HepG2 (cell line): ENCODE measurements at regions not wholly inside any gene's neighbourhood (a gene's known extent, or its start where the extent isn't known, plus 50 kb on each side); places are given as distances from the start of the nearest gene placed in this dataset.

Source experiments
- CEBPG ChIP-seq: IDR thresholded peaks from 2 replicates; pipeline ENCODE4 v1.6.1; 2016
- ELF4 ChIP-seq: sonication (generic); formaldehyde crosslinking; IDR thresholded peaks from 2 replicates; pipeline ENCODE4 v1.5.0; 2020; ENCODE audit warnings: missing genetic modification reagents, mild to moderate bottlenecking, moderate library complexity, borderline replicate concordance
- PHF8 ChIP-seq: sonication (generic); formaldehyde crosslinking; IDR thresholded peaks from 2 replicates; pipeline ENCODE4 v1.5.0; 2020; ENCODE audit warnings: missing genetic modification reagents
- RARA ChIP-seq: IDR thresholded peaks from 2 replicates; pipeline ENCODE4 v1.6.1; 2016; ENCODE audit warnings: missing genetic modification reagents, missing compliant biosample characterization
- SRSF4 ChIP-seq: fragments of 200-400 bp; formaldehyde crosslinking; IDR thresholded peaks from one replicate; pipeline ENCODE4 v1.6.1; 2018; ENCODE audit warnings: mild to moderate bottlenecking, low read depth, low read length, moderate library complexity; ENCODE audit not compliant: poor library complexity, severe bottlenecking
- TAF1 ChIP-seq: sonication (generic); formaldehyde crosslinking; IDR thresholded peaks from 2 replicates; pipeline ENCODE4 v1.4.0; 2020; ENCODE audit warnings: missing genetic modification reagents
- U2AF2 ChIP-seq: fragments of 200-400 bp; formaldehyde crosslinking; IDR thresholded peaks from 2 replicates; pipeline ENCODE4 v1.6.1; 2017; ENCODE audit warnings: low read depth, mild to moderate bottlenecking, low read length
- ZNF17 ChIP-seq: sonication (generic); formaldehyde crosslinking; IDR thresholded peaks from 2 replicates; pipeline ENCODE4 v1.5.0; 2020; ENCODE audit warnings: mild to moderate bottlenecking, missing genetic modification reagents
- ZNF256 ChIP-seq: sonication (generic); formaldehyde crosslinking; conservative IDR thresholded peaks from 2 replicates; pipeline ENCODE4 v1.4.0; 2020; ENCODE audit warnings: missing genetic modification reagents
- ZNF850 ChIP-seq: sonication (generic); formaldehyde crosslinking; conservative IDR thresholded peaks from 2 replicates; pipeline ENCODE4 v1.9.0; 2021; ENCODE audit warnings: mild to moderate bottlenecking, missing genetic modification reagents
- TF ChIP-seq, protein P1 (sequence below): sonication (generic); formaldehyde crosslinking; IDR thresholded peaks from 2 replicates; pipeline ENCODE4 v1.5.0; 2020; ENCODE audit warnings: mild to moderate bottlenecking, missing genetic modification reagents
- TF ChIP-seq, protein P2 (sequence below): IDR thresholded peaks from 2 replicates; pipeline ENCODE4 v1.6.1; 2016; ENCODE audit warnings: low read depth, control low read depth
- TF ChIP-seq, protein P3 (sequence below): sonication (generic); formaldehyde crosslinking; IDR thresholded peaks from one replicate; pipeline ENCODE4 v1.5.1; 2020; ENCODE audit warnings: mild to moderate bottlenecking, missing genetic modification reagents; ENCODE audit errors: not compliant biosample characterization
- TF ChIP-seq, protein P4 (sequence below): sonication (generic); formaldehyde crosslinking; IDR thresholded peaks from 2 replicates; pipeline ENCODE4 v1.5.1; 2020; ENCODE audit warnings: missing genetic modification reagents, mild to moderate bottlenecking, borderline replicate concordance
- TF ChIP-seq, protein P5 (sequence below): sonication (generic); formaldehyde crosslinking; IDR thresholded peaks from 2 replicates; pipeline ENCODE4 v1.8.1; 2023; ENCODE audit warnings: mild to moderate bottlenecking, missing genetic modification reagents

DNA sequence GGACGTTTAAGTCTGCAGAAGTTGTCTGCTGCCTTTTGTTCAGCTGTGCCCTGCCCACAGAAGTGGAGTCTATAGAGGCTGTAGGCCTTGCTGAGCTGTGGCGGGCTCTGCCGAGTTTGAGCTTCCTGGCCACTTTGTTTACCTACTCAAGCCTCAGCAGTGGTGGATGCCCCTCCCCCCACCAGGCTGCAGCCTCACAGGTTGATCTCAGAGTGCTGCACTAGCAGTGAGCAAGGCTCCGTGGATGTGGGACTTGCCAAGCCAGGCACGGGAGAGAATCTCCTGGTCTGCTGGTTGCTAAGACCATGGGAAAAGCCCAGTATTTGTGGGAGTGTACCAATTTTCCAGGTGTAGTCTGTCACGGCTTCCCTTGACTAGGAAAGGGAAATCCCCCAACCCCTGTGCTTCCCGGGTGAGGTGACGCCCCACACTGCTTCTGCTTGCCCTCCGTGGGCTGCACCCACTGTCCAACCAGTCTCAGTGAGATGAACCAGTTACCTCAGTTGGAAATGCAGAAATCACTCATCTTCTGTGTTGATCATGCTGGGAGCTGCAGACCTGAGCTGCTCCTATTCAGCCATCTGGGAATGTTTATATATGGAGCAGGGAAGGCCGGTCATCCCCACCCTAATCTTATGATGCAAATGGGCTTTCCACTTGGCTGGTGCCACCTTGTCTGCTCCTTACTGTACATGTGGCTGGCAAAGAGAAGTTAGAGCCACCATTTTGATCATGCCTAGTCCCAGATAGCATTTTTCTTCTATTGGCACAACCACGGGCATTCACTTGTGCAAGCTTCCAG, 156.9 kb upstream of the ITGA6 start (continued):
- TF ChIP-seq ELF4 (CRISPR knock-in tag) (no peak), ZNF850 (CRISPR knock-in tag) (no peak), ZNF17 (CRISPR knock-in tag) (no peak), ZNF256 (CRISPR knock-in tag) (0 out of 2 replicates have a peak, but pooled peaks have one; percentile 21), U2AF2 (no peak), TAF1 (no peak), RARA (CRISPR knock-in tag) (no peak), CEBPG (no peak), PHF8 (CRISPR knock-in tag) (no peak), SRSF4 (no peak)
- TF ChIP-seq, protein P1, sequence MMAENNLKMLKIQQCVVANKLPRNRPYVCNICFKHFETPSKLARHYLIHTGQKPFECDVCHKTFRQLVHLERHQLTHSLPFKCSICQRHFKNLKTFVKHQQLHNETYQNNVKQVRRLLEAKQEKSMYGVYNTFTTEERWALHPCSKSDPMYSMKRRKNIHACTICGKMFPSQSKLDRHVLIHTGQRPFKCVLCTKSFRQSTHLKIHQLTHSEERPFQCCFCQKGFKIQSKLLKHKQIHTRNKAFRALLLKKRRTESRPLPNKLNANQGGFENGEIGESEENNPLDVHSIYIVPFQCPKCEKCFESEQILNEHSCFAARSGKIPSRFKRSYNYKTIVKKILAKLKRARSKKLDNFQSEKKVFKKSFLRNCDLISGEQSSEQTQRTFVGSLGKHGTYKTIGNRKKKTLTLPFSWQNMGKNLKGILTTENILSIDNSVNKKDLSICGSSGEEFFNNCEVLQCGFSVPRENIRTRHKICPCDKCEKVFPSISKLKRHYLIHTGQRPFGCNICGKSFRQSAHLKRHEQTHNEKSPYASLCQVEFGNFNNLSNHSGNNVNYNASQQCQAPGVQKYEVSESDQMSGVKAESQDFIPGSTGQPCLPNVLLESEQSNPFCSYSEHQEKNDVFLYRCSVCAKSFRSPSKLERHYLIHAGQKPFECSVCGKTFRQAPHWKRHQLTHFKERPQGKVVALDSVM = peak; percentile 58; the same call in 1 of the 2 replicates
- TF ChIP-seq, protein P2, sequence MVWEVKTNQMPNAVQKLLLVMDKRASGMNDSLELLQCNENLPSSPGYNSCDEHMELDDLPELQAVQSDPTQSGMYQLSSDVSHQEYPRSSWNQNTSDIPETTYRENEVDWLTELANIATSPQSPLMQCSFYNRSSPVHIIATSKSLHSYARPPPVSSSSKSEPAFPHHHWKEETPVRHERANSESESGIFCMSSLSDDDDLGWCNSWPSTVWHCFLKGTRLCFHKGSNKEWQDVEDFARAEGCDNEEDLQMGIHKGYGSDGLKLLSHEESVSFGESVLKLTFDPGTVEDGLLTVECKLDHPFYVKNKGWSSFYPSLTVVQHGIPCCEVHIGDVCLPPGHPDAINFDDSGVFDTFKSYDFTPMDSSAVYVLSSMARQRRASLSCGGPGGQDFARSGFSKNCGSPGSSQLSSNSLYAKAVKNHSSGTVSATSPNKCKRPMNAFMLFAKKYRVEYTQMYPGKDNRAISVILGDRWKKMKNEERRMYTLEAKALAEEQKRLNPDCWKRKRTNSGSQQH (CRISPR knock-in tag) = no peak
- TF ChIP-seq, protein P3, sequence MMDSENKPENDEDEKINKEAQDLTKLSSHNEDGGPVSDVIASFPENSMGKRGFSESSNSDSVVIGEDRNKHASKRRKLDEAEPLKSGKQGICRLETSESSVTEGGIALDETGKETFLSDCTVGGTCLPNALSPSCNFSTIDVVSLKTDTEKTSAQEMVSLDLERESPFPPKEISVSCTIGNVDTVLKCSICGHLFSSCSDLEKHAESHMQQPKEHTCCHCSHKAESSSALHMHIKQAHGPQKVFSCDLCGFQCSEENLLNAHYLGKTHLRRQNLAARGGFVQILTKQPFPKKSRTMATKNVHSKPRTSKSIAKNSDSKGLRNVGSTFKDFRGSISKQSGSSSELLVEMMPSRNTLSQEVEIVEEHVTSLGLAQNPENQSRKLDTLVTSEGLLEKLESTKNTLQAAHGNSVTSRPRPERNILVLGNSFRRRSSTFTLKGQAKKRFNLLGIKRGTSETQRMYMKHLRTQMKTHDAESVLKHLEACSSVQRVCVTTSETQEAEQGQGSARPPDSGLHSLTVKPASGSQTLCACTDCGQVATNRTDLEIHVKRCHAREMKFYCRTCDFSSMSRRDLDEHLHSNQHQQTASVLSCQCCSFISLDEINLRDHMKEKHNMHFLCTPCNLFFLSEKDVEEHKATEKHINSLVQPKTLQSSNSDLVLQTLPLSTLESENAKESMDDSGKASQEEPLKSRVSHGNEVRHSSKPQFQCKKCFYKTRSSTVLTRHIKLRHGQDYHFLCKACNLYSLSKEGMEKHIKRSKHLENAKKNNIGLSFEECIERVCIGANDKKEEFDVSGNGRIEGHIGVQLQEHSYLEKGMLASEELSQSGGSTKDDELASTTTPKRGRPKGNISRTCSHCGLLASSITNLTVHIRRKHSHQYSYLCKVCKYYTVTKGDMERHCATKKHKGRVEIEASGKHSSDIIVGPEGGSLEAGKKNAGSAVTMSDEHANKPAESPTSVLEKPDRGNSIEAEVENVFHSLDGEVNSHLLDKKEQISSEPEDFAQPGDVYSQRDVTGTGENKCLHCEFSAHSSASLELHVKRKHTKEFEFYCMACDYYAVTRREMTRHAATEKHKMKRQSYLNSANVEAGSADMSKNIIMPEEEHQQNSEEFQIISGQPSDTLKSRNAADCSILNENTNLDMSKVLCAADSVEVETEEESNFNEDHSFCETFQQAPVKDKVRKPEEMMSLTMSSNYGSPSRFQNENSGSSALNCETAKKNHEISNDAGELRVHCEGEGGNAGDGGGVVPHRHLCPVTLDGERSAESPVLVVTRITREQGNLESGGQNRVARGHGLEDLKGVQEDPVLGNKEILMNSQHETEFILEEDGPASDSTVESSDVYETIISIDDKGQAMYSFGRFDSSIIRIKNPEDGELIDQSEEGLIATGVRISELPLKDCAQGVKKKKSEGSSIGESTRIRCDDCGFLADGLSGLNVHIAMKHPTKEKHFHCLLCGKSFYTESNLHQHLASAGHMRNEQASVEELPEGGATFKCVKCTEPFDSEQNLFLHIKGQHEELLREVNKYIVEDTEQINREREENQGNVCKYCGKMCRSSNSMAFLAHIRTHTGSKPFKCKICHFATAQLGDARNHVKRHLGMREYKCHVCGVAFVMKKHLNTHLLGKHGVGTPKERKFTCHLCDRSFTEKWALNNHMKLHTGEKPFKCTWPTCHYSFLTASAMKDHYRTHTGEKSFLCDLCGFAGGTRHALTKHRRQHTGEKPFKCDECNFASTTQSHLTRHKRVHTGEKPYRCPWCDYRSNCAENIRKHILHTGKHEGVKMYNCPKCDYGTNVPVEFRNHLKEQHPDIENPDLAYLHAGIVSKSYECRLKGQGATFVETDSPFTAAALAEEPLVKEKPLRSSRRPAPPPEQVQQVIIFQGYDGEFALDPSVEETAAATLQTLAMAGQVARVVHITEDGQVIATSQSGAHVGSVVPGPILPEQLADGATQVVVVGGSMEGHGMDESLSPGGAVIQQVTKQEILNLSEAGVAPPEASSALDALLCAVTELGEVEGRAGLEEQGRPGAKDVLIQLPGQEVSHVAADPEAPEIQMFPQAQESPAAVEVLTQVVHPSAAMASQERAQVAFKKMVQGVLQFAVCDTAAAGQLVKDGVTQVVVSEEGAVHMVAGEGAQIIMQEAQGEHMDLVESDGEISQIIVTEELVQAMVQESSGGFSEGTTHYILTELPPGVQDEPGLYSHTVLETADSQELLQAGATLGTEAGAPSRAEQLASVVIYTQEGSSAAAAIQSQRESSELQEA (CRISPR knock-in tag) = no peak
- TF ChIP-seq, protein P4, sequence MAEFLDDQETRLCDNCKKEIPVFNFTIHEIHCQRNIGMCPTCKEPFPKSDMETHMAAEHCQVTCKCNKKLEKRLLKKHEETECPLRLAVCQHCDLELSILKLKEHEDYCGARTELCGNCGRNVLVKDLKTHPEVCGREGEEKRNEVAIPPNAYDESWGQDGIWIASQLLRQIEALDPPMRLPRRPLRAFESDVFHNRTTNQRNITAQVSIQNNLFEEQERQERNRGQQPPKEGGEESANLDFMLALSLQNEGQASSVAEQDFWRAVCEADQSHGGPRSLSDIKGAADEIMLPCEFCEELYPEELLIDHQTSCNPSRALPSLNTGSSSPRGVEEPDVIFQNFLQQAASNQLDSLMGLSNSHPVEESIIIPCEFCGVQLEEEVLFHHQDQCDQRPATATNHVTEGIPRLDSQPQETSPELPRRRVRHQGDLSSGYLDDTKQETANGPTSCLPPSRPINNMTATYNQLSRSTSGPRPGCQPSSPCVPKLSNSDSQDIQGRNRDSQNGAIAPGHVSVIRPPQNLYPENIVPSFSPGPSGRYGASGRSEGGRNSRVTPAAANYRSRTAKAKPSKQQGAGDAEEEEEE = no peak
- TF ChIP-seq, protein P5, sequence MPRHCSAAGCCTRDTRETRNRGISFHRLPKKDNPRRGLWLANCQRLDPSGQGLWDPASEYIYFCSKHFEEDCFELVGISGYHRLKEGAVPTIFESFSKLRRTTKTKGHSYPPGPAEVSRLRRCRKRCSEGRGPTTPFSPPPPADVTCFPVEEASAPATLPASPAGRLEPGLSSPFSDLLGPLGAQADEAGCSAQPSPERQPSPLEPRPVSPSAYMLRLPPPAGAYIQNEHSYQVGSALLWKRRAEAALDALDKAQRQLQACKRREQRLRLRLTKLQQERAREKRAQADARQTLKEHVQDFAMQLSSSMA (CRISPR knock-in tag) = no peak
